ENCODE measurements at regions not wholly inside any gene's neighbourhood (a gene's known extent, or its start where the extent isn't known, plus 50 kb on each side); places are given as distances from the start of the nearest gene placed in this dataset.

DNA sequence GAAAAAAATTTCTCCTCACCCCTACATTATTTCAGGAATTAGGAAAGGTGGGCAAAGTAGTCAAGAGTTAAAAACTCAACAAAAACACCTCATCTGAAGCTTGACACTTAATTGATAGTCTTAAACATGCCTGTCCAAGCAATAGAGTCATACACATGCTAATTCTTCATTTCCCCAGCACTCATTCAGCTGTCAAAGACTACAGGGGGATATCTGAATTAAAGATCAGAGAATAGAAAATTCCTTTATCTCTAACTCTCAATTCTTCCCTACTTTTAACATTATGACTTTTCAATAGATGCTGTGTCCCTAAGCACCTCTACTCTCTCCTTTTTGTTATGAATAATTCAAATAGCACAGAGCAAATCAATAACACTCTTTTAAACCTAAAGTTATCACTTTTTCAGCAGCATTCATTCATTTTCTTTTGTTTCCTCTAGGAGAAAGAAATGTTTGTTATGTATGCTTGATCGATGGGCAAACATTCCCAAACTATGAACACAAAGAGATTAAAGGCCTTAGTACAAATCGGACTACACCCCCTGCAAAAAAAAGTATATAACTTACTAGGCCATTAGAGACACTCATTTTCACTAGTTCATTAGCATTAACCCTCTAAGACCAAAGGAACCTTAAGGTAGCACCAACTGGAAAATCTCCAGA, 94.9 kb upstream of the SPTLC3 start:
- Mint-ChIP-seq H3K4me1 (no peaks in the 10 kb centered on the region), H3K9me3 (peaks cover 0 to 10% (median under 1%) of the 10 kb centered on the region in 8 donors), H3K27ac (no peak overlapping the region), H3K27me3 (no peaks in the 10 kb centered on the region), H3K36me3 (no peaks in the 10 kb centered on the region), H3K4me3 (no peak overlapping the region)
- Histone ChIP-seq H3K27me3 (ENCODE audit: insufficient read depth, low read length) (no peaks in the 10 kb centered on the region), H3K4me1 (ENCODE audit: insufficient read depth, low read length) (no peaks in the 10 kb centered on the region), H3K9me3 (ENCODE audit: control insufficient read depth in 1 of 2, low read length in 2 of 2) (no peaks in the 10 kb centered on the region), H3K36me3 (ENCODE audit: insufficient read depth, low read length) (no peaks in the 10 kb centered on the region), H3K4me3 (ENCODE audit: low read length in 2 of 2) (no peak overlapping the region), H3K27ac (ENCODE audit: low read depth, low read length) (no peak overlapping the region)
- ChIA-PET POLR2A (ENCODE audit: partially characterized antibody) (no interaction called here), CTCF (ENCODE audit: partially characterized antibody) (no interaction called here)
- no peak for DNase-seq
- intact Hi-C loops (cut with micrococcal nuclease), result no loop called here

- H3K36me3 Mint-ChIP-seq, result no peaks in the 10 kb centered on the region
- ChIA-PET CTCF (ENCODE audit: partially characterized antibody) (no interaction called here), POLR2A (ENCODE audit: partially characterized antibody) (no interaction called here)
- no peak overlapping the region for H3K4me3 ChIP-seq (ENCODE audit: low read length in 2 of 2)
- H3K9me3 Mint-ChIP-seq, result peaks cover 0 to 10% (median 2%) of the 10 kb centered on the region in 8 donors
- DNase-seq, result no peak
- no peaks in the 10 kb centered on the region for H3K4me1 ChIP-seq (ENCODE audit: insufficient read depth, low read length)
- H3K27ac ChIP-seq (ENCODE audit: low read depth, low read length), result no peak overlapping the region
- H3K27me3 Mint-ChIP-seq, result no peaks in the 10 kb centered on the region
- no peaks in the 10 kb centered on the region for H3K9me3 ChIP-seq (ENCODE audit: control insufficient read depth in 1 of 2, low read length in 2 of 2)
- no peaks in the 10 kb centered on the region for H3K4me1 Mint-ChIP-seq
- H3K4me3 Mint-ChIP-seq, result no peak overlapping the region
- H3K27me3 ChIP-seq (ENCODE audit: insufficient read depth, low read length), result no peaks in the 10 kb centered on the region
- no peak overlapping the region for H3K27ac Mint-ChIP-seq
- intact Hi-C loops (cut with micrococcal nuclease), result no loop called here
- no peaks in the 10 kb centered on the region for H3K36me3 ChIP-seq (ENCODE audit: insufficient read depth, low read length)
Measured at GRCh38 chr20:12914804-12915203, 94.0 kb upstream of the SPTLC3 start.

DNA sequence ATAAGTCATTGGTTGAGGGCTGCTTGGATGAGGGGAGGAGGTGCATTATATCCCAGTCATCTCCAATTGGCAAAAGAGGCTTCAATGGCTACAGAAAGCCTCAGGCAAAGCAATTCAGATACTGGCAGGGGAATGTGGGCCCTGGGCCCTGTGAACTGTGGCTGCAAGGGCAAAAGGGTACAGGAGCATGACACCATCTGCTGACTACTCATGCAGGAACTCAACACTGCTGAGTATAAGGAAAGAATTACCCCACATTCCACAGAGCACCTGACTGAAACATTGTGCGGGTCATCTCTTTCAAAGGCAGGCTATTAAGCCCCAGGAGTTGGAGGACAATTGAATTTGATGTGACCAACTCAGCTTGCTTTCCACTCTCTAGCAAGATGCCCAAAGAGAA, 92.1 kb upstream of the SPTLC3 start:
- H3K27me3 Mint-ChIP-seq, result no peaks in the 10 kb centered on the region
- Histone ChIP-seq H3K9me3 (ENCODE audit: control insufficient read depth in 1 of 2, low read length in 2 of 2) (no peaks in the 10 kb centered on the region), H3K27me3 (ENCODE audit: insufficient read depth, low read length) (no peaks in the 10 kb centered on the region), H3K27ac (ENCODE audit: low read depth, low read length) (no peak overlapping the region), H3K4me1 (ENCODE audit: insufficient read depth, low read length) (no peaks in the 10 kb centered on the region), H3K4me3 (ENCODE audit: low read length in 2 of 2) (no peak overlapping the region), H3K36me3 (ENCODE audit: insufficient read depth, low read length) (no peaks in the 10 kb centered on the region)
- intact Hi-C loops (cut with micrococcal nuclease), result no loop called here
- no peaks in the 10 kb centered on the region for H3K36me3 Mint-ChIP-seq
- CTCF ChIA-PET (ENCODE audit: partially characterized antibody), result no interaction called here
- DNase-seq, result no peak
- peaks cover 0 to 13% (median 4%) of the 10 kb centered on the region in 8 donors for H3K9me3 Mint-ChIP-seq
- no peak overlapping the region for H3K27ac Mint-ChIP-seq
- POLR2A ChIA-PET (ENCODE audit: partially characterized antibody), result no interaction called here
- H3K4me1 Mint-ChIP-seq, result no peaks in the 10 kb centered on the region
- H3K4me3 Mint-ChIP-seq, result no peak overlapping the region

DNA sequence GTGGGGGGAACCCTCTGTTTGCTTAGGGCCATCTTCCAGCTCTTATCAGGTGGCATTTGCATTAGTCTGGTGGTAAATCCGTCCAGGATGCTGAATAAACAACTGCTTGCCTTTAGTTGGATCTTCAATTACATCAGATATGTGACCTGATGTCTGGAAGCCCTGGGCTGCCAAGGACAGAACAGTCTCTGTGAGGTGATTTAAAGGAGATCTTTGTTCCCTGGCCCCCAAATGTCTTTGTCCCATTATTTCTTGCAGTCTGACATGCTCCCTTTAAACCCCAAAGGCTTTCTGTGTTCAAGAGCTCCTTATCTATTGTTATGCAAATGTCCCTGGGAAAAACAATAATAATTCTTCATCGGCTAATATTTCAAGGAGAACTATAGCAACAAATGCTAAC, 84.6 kb upstream of the SPTLC3 start:
- H3K27me3 ChIP-seq (ENCODE audit: insufficient read depth, low read length), result no peaks in the 10 kb centered on the region
- H3K4me3 ChIP-seq (ENCODE audit: low read length in 2 of 2), result no peak overlapping the region
- Mint-ChIP-seq H3K27ac (no peak overlapping the region), H3K36me3 (peaks cover 0 to 2% of the 10 kb centered on the region in 2 donors), H3K27me3 (peaks cover 0 to 2% of the 10 kb centered on the region in 2 donors), H3K4me1 (peaks cover 0 to 3% (median 0%) of the 10 kb centered on the region in 4 donors), H3K4me3 (no peak overlapping the region), H3K9me3 (peaks cover 3 to 27% (median 8%) of the 10 kb centered on the region in 8 donors)
- intact Hi-C loops (cut with micrococcal nuclease), result no loop called here
- no peak for DNase-seq
- H3K4me1 ChIP-seq (ENCODE audit: insufficient read depth, low read length), result no peaks in the 10 kb centered on the region
- ChIA-PET POLR2A (ENCODE audit: partially characterized antibody) (no interaction called here), CTCF (ENCODE audit: partially characterized antibody) (interaction anchor here (0.9 to 1.1 kb wide), 2 partner anchors 28 to 181 kb away, joined by 3 read pairs; no protein-coding TSS in a partner anchor)
- no peak overlapping the region for H3K27ac ChIP-seq (ENCODE audit: low read depth, low read length)
- no peaks in the 10 kb centered on the region for H3K9me3 ChIP-seq (ENCODE audit: control insufficient read depth in 1 of 2, low read length in 2 of 2)
- no peaks in the 10 kb centered on the region for H3K36me3 ChIP-seq (ENCODE audit: insufficient read depth, low read length)

DNA sequence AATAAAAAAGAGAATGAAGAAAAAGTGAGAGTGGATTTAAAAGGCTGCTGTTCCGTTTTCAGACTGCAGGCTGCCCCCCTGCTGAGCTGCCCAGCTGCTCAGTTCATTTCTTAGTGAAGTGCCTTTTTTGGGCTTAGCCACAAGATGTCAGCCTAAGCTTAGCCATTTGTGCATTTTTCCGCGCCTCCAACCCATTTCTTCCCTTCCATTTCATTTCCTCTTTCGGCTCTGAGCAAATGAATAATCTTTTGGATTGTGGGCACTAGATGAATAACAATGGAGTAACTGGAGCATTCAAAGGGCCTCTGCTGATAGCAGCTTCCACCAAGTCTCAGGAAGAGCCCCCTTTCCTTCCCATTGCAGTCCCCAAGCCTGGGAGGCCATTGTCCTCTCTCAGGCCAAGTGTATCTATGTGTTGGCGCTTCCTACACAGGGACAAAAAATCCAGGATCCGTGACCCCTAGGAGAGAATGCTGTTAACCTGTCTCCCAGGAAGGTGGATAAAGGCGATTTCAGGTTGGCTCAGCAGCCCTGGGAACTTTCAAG, 83.5 kb upstream of the SPTLC3 start:
- DNase-seq, result peak in 3 of 5 donors; percentile 2 to 42 (median 11)
- Mint-ChIP-seq H3K27ac (no peak overlapping the region), H3K9me3 (peaks cover 3 to 22% (median 8%) of the 10 kb centered on the region in 8 donors), H3K27me3 (peaks cover 0 to 2% of the 10 kb centered on the region in 2 donors), H3K4me3 (no peak overlapping the region), H3K4me1 (peaks cover 0 to 3% (median 0%) of the 10 kb centered on the region in 4 donors), H3K36me3 (peaks cover 0 to 2% of the 10 kb centered on the region in 2 donors)
- H3K27me3 ChIP-seq (ENCODE audit: insufficient read depth, low read length), result no peaks in the 10 kb centered on the region
- no peak overlapping the region for H3K4me3 ChIP-seq (ENCODE audit: low read length in 2 of 2)
- no peak overlapping the region for H3K27ac ChIP-seq (ENCODE audit: low read depth, low read length)
- CTCF ChIA-PET (ENCODE audit: partially characterized antibody), result interaction anchor here (0.9 kb wide), 1 partner anchor 180 kb away, joined by 3 read pairs; no protein-coding TSS in a partner anchor
- no peaks in the 10 kb centered on the region for H3K36me3 ChIP-seq (ENCODE audit: insufficient read depth, low read length)
- no peaks in the 10 kb centered on the region for H3K9me3 ChIP-seq (ENCODE audit: control insufficient read depth in 1 of 2, low read length in 2 of 2)
- H3K4me1 ChIP-seq (ENCODE audit: insufficient read depth, low read length), result no peaks in the 10 kb centered on the region
- intact Hi-C loops (cut with micrococcal nuclease), result loop anchor here (5.0 kb wide), 3 partner anchors 182 to 862 kb away; partner anchors contain the start of gene NDUFAF5
- POLR2A ChIA-PET (ENCODE audit: partially characterized antibody), result no interaction called here

- POLR2A ChIA-PET (ENCODE audit: partially characterized antibody), result no interaction called here
- peaks cover 0 to 2% of the 10 kb centered on the region in 2 donors for H3K27me3 Mint-ChIP-seq
- peaks cover 3 to 17% (median 8%) of the 10 kb centered on the region in 8 donors for H3K9me3 Mint-ChIP-seq
- CTCF ChIA-PET (ENCODE audit: partially characterized antibody), result no interaction called here
- no peak for DNase-seq
- no peak overlapping the region for H3K27ac ChIP-seq (ENCODE audit: low read depth, low read length)
- no peaks in the 10 kb centered on the region for H3K27me3 ChIP-seq (ENCODE audit: insufficient read depth, low read length)
- H3K4me3 Mint-ChIP-seq, result no peak overlapping the region
- peaks cover 0 to 2% of the 10 kb centered on the region in 2 donors for H3K36me3 Mint-ChIP-seq
- peaks cover 0 to 3% (median 0%) of the 10 kb centered on the region in 4 donors for H3K4me1 Mint-ChIP-seq
- no peaks in the 10 kb centered on the region for H3K9me3 ChIP-seq (ENCODE audit: control insufficient read depth in 1 of 2, low read length in 2 of 2)
- no peaks in the 10 kb centered on the region for H3K4me1 ChIP-seq (ENCODE audit: insufficient read depth, low read length)
- no peaks in the 10 kb centered on the region for H3K36me3 ChIP-seq (ENCODE audit: insufficient read depth, low read length)
- H3K4me3 ChIP-seq (ENCODE audit: low read length in 2 of 2), result no peak overlapping the region
- intact Hi-C loops (cut with micrococcal nuclease), result loop anchor here (5.0 kb wide), 3 partner anchors 181 to 861 kb away; partner anchors contain the start of gene NDUFAF5
- H3K27ac Mint-ChIP-seq, result no peak overlapping the region
Measured at GRCh38 chr20:12925863-12926793, 82.6 kb upstream of the SPTLC3 start.

DNA sequence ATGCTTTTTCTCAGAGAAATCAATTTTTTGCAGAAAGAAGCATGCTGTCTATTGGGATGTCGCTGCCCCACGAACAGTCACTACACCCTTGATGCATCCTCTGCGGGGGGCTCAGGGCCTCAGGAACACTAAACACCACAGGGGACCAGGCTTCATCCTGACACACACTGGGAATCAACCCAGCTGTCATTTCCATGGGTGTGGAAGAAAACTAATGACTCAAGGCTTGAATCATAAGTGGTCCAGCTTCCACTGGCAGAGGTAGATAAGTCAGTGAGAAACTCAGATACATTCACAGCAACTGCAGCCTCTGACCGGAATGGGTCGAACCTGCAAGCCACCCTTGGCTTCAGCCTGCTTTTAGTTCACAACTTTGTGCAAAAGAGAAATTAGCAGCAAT, 81.3 kb upstream of the SPTLC3 start:
- Histone ChIP-seq H3K27me3 (ENCODE audit: insufficient read depth, low read length) (no peaks in the 10 kb centered on the region), H3K9me3 (ENCODE audit: control insufficient read depth in 1 of 2, low read length in 2 of 2) (no peaks in the 10 kb centered on the region), H3K4me3 (ENCODE audit: low read length in 2 of 2) (no peak overlapping the region), H3K27ac (ENCODE audit: low read depth, low read length) (no peak overlapping the region), H3K4me1 (ENCODE audit: insufficient read depth, low read length) (no peaks in the 10 kb centered on the region), H3K36me3 (ENCODE audit: insufficient read depth, low read length) (no peaks in the 10 kb centered on the region)
- Mint-ChIP-seq H3K9me3 (peaks cover 0 to 8% (median 1%) of the 10 kb centered on the region in 8 donors), H3K27ac (no peak overlapping the region), H3K4me3 (no peak overlapping the region), H3K36me3 (peaks cover 0 to 2% of the 10 kb centered on the region in 2 donors), H3K27me3 (peaks cover 0 to 2% of the 10 kb centered on the region in 2 donors), H3K4me1 (peaks cover 0 to 3% (median 0%) of the 10 kb centered on the region in 4 donors)
- CTCF ChIA-PET (ENCODE audit: partially characterized antibody), result no interaction called here
- POLR2A ChIA-PET (ENCODE audit: partially characterized antibody), result no interaction called here
- DNase-seq, result no peak
- intact Hi-C loops (cut with micrococcal nuclease), result loop anchor here (5.0 kb wide), 3 partner anchors 180 to 860 kb away; partner anchors contain the start of gene NDUFAF5

Data from CD4-positive, alpha-beta memory T cell (primary cell).